ENCODE measurements at regions not wholly inside any gene's neighbourhood (a gene's known extent, or its start where the extent isn't known, plus 50 kb on each side); places are given as distances from the start of the nearest gene placed in this dataset.
A peak's percentile ranks its signal among the peaks of the same experiment; 100 is the strongest.

DNA sequence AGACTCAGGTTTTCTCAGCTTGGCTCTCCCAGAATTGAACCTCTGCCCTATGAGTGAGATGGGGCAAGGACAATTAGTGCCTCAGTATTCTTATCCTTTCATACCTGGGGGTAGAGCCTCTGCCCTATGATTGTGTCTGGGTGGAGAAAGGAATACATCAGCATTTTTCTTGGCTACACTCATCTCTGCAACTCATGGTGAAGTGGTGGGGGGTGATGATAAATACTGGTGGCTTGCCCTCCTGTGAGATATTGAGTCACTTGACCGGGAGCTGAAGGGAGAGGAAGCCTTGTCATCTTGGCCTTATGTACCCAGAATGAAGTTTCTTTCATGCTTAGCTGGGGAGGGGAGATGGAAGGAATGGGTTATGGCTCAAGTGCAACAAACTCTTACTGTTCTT lies 71.3 kb upstream of the ENOX2 start:
- in situ Hi-C loops (cut with MboI; ENCODE audit: low pct_unique_long_range_greater_than_20kb, low sequenced_read_pairs): no loop called here
- no peak for DNase-seq

DNA sequence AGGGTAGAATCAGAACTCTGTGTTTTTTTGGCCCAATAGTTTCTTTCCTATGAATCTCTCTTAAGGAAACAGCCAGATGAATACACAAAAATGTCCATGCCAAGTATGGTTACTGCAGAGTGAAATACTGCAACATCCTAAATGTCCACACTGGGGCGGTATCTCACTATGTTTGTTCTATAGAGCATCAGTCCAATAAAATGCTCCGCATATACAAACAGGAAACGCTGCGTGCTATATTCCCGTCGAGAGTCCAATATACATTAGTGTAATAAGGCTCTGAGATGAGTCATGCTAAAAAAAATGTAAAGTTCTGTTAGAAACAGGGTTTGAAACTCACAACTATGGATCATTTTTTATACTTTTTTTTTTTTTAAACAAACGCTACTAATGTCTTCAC lies 72.9 kb upstream of the ENOX2 start:
- peak; percentile 45 for DNase-seq
- in situ Hi-C loops (cut with MboI; ENCODE audit: low pct_unique_long_range_greater_than_20kb, low sequenced_read_pairs): loop anchor here (25.0 kb wide), 1 partner anchor 661 kb away; no protein-coding TSS in a partner anchor

DNA sequence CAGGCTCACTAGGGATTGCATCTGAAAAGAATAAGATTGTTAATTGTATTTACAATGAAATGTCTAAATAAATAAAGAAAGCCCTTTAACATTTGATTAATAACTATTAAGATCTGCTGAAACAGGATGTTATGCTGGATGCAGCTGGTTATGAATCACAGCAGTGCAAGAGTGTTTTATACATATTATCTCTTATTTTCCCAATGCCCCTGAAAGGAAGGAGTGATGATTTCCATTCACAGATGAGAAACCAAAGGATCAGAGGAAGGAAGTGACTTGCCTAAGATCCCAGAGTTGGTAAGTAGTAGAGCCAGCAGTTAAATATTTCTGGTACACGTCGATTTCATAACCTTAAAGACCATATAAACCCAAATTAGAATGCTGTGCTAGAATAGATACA lies 76.3 kb upstream of the ARHGAP36 start:
- in situ Hi-C loops (cut with MboI; ENCODE audit: low pct_unique_long_range_greater_than_20kb, low sequenced_read_pairs): loop anchor here (25.0 kb wide), 1 partner anchor 655 kb away; no protein-coding TSS in a partner anchor
- no peak for DNase-seq

DNA sequence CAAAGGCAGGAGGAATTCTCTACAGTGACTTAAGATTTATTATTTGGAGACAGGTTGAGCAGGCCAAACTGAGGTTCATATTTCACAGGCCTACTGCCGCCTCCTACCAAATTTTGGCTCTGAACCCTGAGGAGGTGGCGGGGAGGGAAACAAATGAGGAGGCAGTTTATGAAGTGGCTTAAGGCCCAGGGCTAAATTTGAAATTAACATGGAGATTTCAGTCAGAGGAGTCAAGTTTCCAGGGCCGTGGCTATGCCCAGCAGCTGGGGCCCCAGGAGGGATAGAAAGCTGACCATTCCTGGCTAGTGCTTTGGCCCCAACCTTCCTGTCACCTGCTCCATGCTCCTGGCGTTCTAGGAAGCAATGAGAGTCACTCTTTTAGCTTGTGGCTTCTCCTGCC lies 73.4 kb upstream of the ARHGAP36 start:
- in situ Hi-C loops (cut with MboI; ENCODE audit: low pct_unique_long_range_greater_than_20kb, low sequenced_read_pairs): loop anchor here (25.0 kb wide), 1 partner anchor 653 kb away; no protein-coding TSS in a partner anchor
- DNase-seq: no peak

DNA sequence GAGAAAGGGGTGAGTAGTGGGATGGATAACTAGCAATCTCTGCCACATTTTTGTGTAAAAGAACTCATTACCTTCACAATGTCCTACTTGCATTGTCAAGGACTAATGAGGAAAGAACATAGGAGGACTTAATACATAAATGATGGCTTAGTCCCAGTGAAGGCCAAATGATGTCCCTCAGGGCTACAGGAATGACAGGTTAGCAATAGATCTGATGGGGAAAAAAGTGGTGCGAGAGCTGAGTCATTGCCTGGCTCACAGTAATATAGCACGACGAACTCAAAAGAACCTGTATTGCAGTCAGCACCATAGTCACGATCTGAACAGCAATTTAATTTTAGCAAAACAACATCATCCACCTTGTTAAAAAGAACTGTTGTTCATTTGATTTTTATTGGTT lies 70.9 kb upstream of the ARHGAP36 start:
- in situ Hi-C loops (cut with MboI; ENCODE audit: low pct_unique_long_range_greater_than_20kb, low sequenced_read_pairs): loop anchor here (25.0 kb wide), 1 partner anchor 650 kb away; no protein-coding TSS in a partner anchor
- DNase-seq: no peak

DNA sequence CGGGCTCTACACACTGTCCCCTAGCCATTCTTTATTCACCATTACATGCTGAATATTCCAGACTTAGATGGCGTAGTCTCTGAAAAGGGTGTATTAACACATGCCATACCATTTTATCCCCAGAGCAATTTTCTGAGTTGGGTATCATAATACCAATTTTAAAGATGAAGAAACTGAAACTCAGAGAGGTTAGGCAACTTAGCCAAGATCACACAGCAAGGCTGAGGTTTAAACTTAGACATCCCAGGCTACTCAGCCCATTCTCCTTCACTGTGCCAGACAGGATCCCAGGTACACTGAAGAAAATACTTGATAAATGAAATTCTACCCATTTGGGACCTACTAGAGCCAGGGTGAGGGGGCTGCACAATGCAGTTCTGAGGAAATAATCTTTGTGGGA lies 67.4 kb upstream of the ARHGAP36 start:
- in situ Hi-C loops (cut with MboI; ENCODE audit: low pct_unique_long_range_greater_than_20kb, low sequenced_read_pairs): loop anchor here (25.0 kb wide), 1 partner anchor 647 kb away; no protein-coding TSS in a partner anchor
- no peak for DNase-seq

DNA sequence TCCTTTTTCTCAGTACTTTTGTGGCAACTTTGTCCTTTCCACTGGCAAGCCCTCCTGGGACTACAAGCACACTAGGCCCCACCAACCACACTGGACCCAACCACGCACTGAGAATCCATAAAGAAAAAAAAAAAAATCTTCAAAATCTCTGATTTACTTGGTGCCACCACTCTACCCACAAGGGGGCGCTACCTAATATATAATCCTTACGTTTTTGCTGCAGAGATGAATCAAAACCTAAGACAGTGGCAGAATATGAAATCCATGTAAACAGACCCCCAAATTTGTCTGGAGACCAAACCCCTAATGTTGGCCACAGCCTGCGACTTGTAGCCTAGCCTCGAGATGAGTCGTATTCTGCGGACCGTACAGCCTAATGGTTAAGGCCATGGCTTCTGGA lies 63.5 kb upstream of the ARHGAP36 start:
- in situ Hi-C loops (cut with MboI; ENCODE audit: low pct_unique_long_range_greater_than_20kb, low sequenced_read_pairs): loop anchor here (25.0 kb wide), 1 partner anchor 643 kb away; no protein-coding TSS in a partner anchor
- peak; percentile 38 for DNase-seq

DNA sequence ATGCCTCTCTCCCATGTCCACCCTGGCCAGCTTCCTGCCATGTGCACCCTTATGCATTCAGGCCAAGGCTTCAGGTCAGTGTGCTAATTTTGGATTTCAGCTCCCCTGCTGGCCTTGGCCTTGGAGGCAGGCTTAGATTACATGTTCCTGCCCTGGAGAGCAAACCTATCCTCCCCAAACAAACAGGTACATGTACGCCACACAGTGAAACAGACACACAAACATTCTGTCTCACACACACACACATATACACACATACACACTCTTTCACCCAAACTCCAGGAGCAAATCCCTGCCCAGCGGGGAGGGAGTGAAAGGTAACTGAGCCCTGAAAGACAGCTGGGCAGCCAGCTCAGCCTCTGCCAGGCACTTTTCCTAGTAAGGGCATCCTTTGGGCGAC lies 62.7 kb upstream of the ARHGAP36 start:
- in situ Hi-C loops (cut with MboI; ENCODE audit: low pct_unique_long_range_greater_than_20kb, low sequenced_read_pairs): loop anchor here (25.0 kb wide), 1 partner anchor 642 kb away; no protein-coding TSS in a partner anchor
- no peak for DNase-seq

DNA sequence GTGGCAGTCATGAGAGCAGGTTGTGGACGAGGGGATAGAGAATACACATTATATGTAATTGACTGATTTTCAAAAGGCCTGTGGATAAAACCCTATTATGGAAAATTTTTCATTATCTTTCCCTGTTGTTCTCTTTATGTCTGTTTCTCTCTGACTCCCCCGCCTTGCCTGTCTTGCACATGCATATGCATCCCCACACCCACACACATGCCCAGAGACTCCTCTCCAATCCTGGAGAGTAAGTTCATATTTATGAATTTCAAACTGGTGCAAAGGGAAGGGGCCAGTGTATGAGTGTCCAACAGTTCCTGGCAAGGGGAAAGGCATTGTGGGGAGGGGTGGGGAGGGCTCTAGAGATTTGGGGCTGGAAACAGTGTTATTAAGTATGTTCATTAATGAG lies 60.8 kb upstream of the ARHGAP36 start:
- in situ Hi-C loops (cut with MboI; ENCODE audit: low pct_unique_long_range_greater_than_20kb, low sequenced_read_pairs): loop anchor here (25.0 kb wide), 1 partner anchor 640 kb away; no protein-coding TSS in a partner anchor

DNA sequence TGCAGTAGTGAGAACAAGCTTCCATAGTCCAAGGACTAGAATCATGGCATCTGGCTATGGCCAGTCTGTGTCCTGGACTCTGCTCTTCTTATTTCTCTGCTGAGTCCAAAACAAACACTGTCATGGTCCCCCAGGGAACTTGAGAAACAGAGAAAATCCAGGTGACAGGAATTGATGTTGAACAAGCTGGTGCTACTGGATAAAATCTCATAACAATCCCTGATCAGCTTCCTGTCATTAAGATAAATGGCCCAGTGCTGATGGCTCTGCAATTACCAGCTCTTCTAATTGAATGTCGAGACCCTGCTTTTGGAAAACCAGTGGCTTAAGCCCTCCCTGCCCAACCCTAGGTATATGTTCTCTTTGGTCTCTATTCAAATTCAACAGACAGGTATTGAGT lies 58.8 kb upstream of the ARHGAP36 start:
- in situ Hi-C loops (cut with MboI; ENCODE audit: low pct_unique_long_range_greater_than_20kb, low sequenced_read_pairs): loop anchor here (25.0 kb wide), 1 partner anchor 638 kb away; no protein-coding TSS in a partner anchor
- no peak for DNase-seq

More for the DNA sequence above, 60.8 kb upstream of the ARHGAP36 start:
- DNase-seq: no peak

Data from KBM-7 (cell line).